Lower leg skin (tissue), 3 donors: ENCODE measurements at regions not wholly inside any gene's neighbourhood (a gene's known extent, or its start where the extent isn't known, plus 50 kb on each side); places are given as distances from the start of the nearest gene placed in this dataset.

ENCODE experiments used
- CTCF ChIP-seq, 3 donors: fragments of 450-650 bp; IDR thresholded peaks; one replicate each; pipeline ENCODE4 v1.5.1; 2016; ENCODE audit warnings: antibody characterized with exemption in 3 of 3, mild to moderate bottlenecking in 3 of 3, moderate library complexity in 2 of 3
- POLR2A ChIP-seq, 2 donors: fragments of 450-650 bp; IDR thresholded peaks; one replicate each; pipeline ENCODE4 v1.6.1; 2016 to 2017; ENCODE audit warnings: antibody characterized with exemption in 2 of 2, mild to moderate bottlenecking in 1 of 2, moderate library complexity in 1 of 2

GRCh38 chr7:153902862-153903261 is 149.3 kb upstream of the DPP6 start:
- TF ChIP-seq CTCF (IDR thresholded peaks at IDR 0.05) (no peak), POLR2A (IDR thresholded peaks at IDR 0.05) (no peak)
